Activated naive CD4-positive, alpha-beta T cell treated with anti-CD3 and anti-CD28 coated beads, Interleukin-2, amount 10 ng/mL, durations not matched to agents 7 days and 5 days (primary cell): ENCODE measurements at regions not wholly inside any gene's neighbourhood (a gene's known extent, or its start where the extent isn't known, plus 50 kb on each side); places are given as distances from the start of the nearest gene placed in this dataset.

Source experiments
- CTCF ChIA-PET: fragments of 350-600 bp; sonication (Branson Sonifier 250); formaldehyde crosslinking; loops from one replicate; lab custom pipeline; 2021; ENCODE audit warnings: antibody characterized with exemption; lab: Charles Lee
- DNase-seq: peaks from one replicate; pipeline ENCODE4 v3.0.0-alpha.2; 2020
- H3K27ac Mint-ChIP-seq: one replicate; pipeline ENCODE4 v1.8.0; 2021; ENCODE audit warnings: mild to moderate bottlenecking, moderate library complexity, mixed read lengths
- H3K27me3 Mint-ChIP-seq: one replicate; pipeline ENCODE4 v1.8.0; 2021; ENCODE audit warnings: mild to moderate bottlenecking, mixed read lengths
- H3K36me3 Mint-ChIP-seq: one replicate; pipeline ENCODE4 v1.8.0; 2021; ENCODE audit warnings: mixed read lengths
- H3K4me1 Mint-ChIP-seq: one replicate; pipeline ENCODE4 v1.8.0; 2021; ENCODE audit warnings: mixed read lengths
- H3K4me3 Mint-ChIP-seq: one replicate; pipeline ENCODE4 v1.8.0; 2021; ENCODE audit warnings: mild to moderate bottlenecking, moderate library complexity, mixed read lengths
- H3K9me3 Mint-ChIP-seq: one replicate; pipeline ENCODE4 v1.8.0; 2021; ENCODE audit warnings: mixed read lengths

- Mint-ChIP-seq H3K4me3 (no peak overlapping the region), H3K27ac (no peak overlapping the region), H3K27me3 (peaks cover 26% of the 10 kb centered on the region), H3K4me1 (no peaks in the 10 kb centered on the region), H3K36me3 (no peaks in the 10 kb centered on the region), H3K9me3 (no peaks in the 10 kb centered on the region)
- CTCF ChIA-PET, result no interaction called here
- no peak for DNase-seq
Measured at GRCh38 chr5:172588380-172588779, 52.7 kb upstream of the NEURL1B start.

GRCh38 chr5:172587061-172587405 is 54.0 kb upstream of the NEURL1B start:
- Mint-ChIP-seq H3K27ac (no peak overlapping the region), H3K9me3 (no peaks in the 10 kb centered on the region), H3K36me3 (no peaks in the 10 kb centered on the region), H3K4me1 (no peaks in the 10 kb centered on the region), H3K4me3 (no peak overlapping the region), H3K27me3 (peaks cover 26% of the 10 kb centered on the region)
- CTCF ChIA-PET, result no interaction called here
- DNase-seq, result no peak

- H3K4me1 Mint-ChIP-seq, result no peaks in the 10 kb centered on the region
- CTCF ChIA-PET, result no interaction called here
- no peaks in the 10 kb centered on the region for H3K9me3 Mint-ChIP-seq
Measured at GRCh38 chr5:172586125-172587060, 54.7 kb upstream of the NEURL1B start.

GRCh38 chr5:172585114-172585513 is 55.9 kb upstream of the NEURL1B start:
- CTCF ChIA-PET, result no interaction called here
- H3K4me1 Mint-ChIP-seq, result no peaks in the 10 kb centered on the region
- H3K27me3 Mint-ChIP-seq, result peaks cover 33% of the 10 kb centered on the region
- no peak overlapping the region for H3K4me3 Mint-ChIP-seq
- no peaks in the 10 kb centered on the region for H3K36me3 Mint-ChIP-seq
- DNase-seq, result no peak
- H3K9me3 Mint-ChIP-seq, result no peaks in the 10 kb centered on the region
- H3K27ac Mint-ChIP-seq, result no peak overlapping the region

More at GRCh38 chr5:172586125-172587060, 54.7 kb upstream of the NEURL1B start:
- no peak overlapping the region for H3K27ac Mint-ChIP-seq
- H3K27me3 Mint-ChIP-seq, result peaks cover 29% of the 10 kb centered on the region
- H3K4me3 Mint-ChIP-seq, result no peak overlapping the region
- no peaks in the 10 kb centered on the region for H3K36me3 Mint-ChIP-seq
- DNase-seq, result no peak

- Mint-ChIP-seq H3K27me3 (peaks cover 33% of the 10 kb centered on the region), H3K9me3 (no peaks in the 10 kb centered on the region), H3K27ac (no peak overlapping the region), H3K4me1 (no peaks in the 10 kb centered on the region), H3K36me3 (no peaks in the 10 kb centered on the region), H3K4me3 (no peak overlapping the region)
- DNase-seq, result no peak
- CTCF ChIA-PET, result interaction anchor here (1.1 kb wide), 1 partner anchor 112 kb away, joined by 3 read pairs; no protein-coding TSS in a partner anchor
Measured at GRCh38 chr5:172584638-172585037, 56.4 kb upstream of the NEURL1B start.

GRCh38 chr5:172583931-172584511 is 57.0 kb upstream of the NEURL1B start:
- H3K27me3 Mint-ChIP-seq, result peaks cover 33% of the 10 kb centered on the region

GRCh38 chr5:172582940-172583339 is 58.1 kb upstream of the NEURL1B start:
- Mint-ChIP-seq H3K27ac (no peak overlapping the region), H3K27me3 (peaks cover 28% of the 10 kb centered on the region), H3K4me3 (no peak overlapping the region), H3K9me3 (no peaks in the 10 kb centered on the region), H3K4me1 (no peaks in the 10 kb centered on the region), H3K36me3 (no peaks in the 10 kb centered on the region)
- CTCF ChIA-PET, result no interaction called here
- no peak for DNase-seq

More at GRCh38 chr5:172583931-172584511, 57.0 kb upstream of the NEURL1B start:
- Mint-ChIP-seq H3K4me1 (no peaks in the 10 kb centered on the region), H3K9me3 (no peaks in the 10 kb centered on the region), H3K36me3 (no peaks in the 10 kb centered on the region), H3K27ac (no peak overlapping the region), H3K4me3 (no peak overlapping the region)
- CTCF ChIA-PET, result interaction anchor here (1.1 kb wide), 1 partner anchor 113 kb away, joined by 3 read pairs; no protein-coding TSS in a partner anchor
- DNase-seq, result no peak

- DNase-seq, result no peak
- CTCF ChIA-PET, result no interaction called here
- Mint-ChIP-seq H3K36me3 (no peaks in the 10 kb centered on the region), H3K27me3 (peaks cover 30% of the 10 kb centered on the region), H3K9me3 (no peaks in the 10 kb centered on the region), H3K27ac (no peak overlapping the region), H3K4me3 (no peak overlapping the region), H3K4me1 (no peaks in the 10 kb centered on the region)
Measured at GRCh38 chr5:172581315-172581714, 59.7 kb upstream of the NEURL1B start.

- no peak overlapping the region for H3K27ac Mint-ChIP-seq
- H3K27me3 Mint-ChIP-seq, result peaks cover 22% of the 10 kb centered on the region
- no peak for DNase-seq
- H3K36me3 Mint-ChIP-seq, result no peaks in the 10 kb centered on the region
- no peaks in the 10 kb centered on the region for H3K9me3 Mint-ChIP-seq
- CTCF ChIA-PET, result no interaction called here
- H3K4me3 Mint-ChIP-seq, result no peak overlapping the region
- no peaks in the 10 kb centered on the region for H3K4me1 Mint-ChIP-seq
Measured at GRCh38 chr5:172579403-172579990, 61.6 kb upstream of the NEURL1B start.

GRCh38 chr5:172577267-172577909 is 63.7 kb upstream of the NEURL1B start:
- H3K27ac Mint-ChIP-seq, result no peak overlapping the region
- no peaks in the 10 kb centered on the region for H3K36me3 Mint-ChIP-seq
- DNase-seq, result no peak
- CTCF ChIA-PET, result no interaction called here
- no peaks in the 10 kb centered on the region for H3K9me3 Mint-ChIP-seq
- H3K27me3 Mint-ChIP-seq, result peaks cover 28% of the 10 kb centered on the region
- H3K4me1 Mint-ChIP-seq, result no peaks in the 10 kb centered on the region
- H3K4me3 Mint-ChIP-seq, result no peak overlapping the region

GRCh38 chr5:172575816-172576545 is 65.1 kb upstream of the NEURL1B start:
- Mint-ChIP-seq H3K4me1 (no peaks in the 10 kb centered on the region), H3K36me3 (no peaks in the 10 kb centered on the region), H3K4me3 (no peak overlapping the region), H3K9me3 (no peaks in the 10 kb centered on the region), H3K27me3 (peaks cover 30% of the 10 kb centered on the region), H3K27ac (no peak overlapping the region)
- DNase-seq, result no peak
- CTCF ChIA-PET, result no interaction called here

GRCh38 chr5:172575416-172575815 is 65.6 kb upstream of the NEURL1B start:
- CTCF ChIA-PET, result no interaction called here
- no peak for DNase-seq
- Mint-ChIP-seq H3K9me3 (no peaks in the 10 kb centered on the region), H3K27ac (no peak overlapping the region), H3K27me3 (peaks cover 30% of the 10 kb centered on the region), H3K4me1 (no peaks in the 10 kb centered on the region), H3K36me3 (no peaks in the 10 kb centered on the region), H3K4me3 (no peak overlapping the region)

- H3K36me3 Mint-ChIP-seq, result no peaks in the 10 kb centered on the region
- CTCF ChIA-PET, result no interaction called here
- no peaks in the 10 kb centered on the region for H3K4me1 Mint-ChIP-seq
- DNase-seq, result no peak
- no peak overlapping the region for H3K4me3 Mint-ChIP-seq
- no peaks in the 10 kb centered on the region for H3K9me3 Mint-ChIP-seq
- H3K27ac Mint-ChIP-seq, result no peak overlapping the region
- H3K27me3 Mint-ChIP-seq, result peaks cover 30% of the 10 kb centered on the region
Measured at GRCh38 chr5:172574871-172575223, 66.2 kb upstream of the NEURL1B start.
